ENCODE measurements at regions not wholly inside any gene's neighbourhood (a gene's known extent, or its start where the extent isn't known, plus 50 kb on each side); places are given as distances from the start of the nearest gene placed in this dataset.
"Not testable (repeated sequence)": the region's sequence is repeated elsewhere in the genome, so short reads cannot be mapped to it uniquely, and the experiment has no call there.

- no peak for DNase-seq (ENCODE audit: low read depth)
- no peak overlapping the region for H3K4me3 ChIP-seq (ENCODE audit: control insufficient read depth, low read depth, low read length)
- TF ChIP-seq, protein P1, sequence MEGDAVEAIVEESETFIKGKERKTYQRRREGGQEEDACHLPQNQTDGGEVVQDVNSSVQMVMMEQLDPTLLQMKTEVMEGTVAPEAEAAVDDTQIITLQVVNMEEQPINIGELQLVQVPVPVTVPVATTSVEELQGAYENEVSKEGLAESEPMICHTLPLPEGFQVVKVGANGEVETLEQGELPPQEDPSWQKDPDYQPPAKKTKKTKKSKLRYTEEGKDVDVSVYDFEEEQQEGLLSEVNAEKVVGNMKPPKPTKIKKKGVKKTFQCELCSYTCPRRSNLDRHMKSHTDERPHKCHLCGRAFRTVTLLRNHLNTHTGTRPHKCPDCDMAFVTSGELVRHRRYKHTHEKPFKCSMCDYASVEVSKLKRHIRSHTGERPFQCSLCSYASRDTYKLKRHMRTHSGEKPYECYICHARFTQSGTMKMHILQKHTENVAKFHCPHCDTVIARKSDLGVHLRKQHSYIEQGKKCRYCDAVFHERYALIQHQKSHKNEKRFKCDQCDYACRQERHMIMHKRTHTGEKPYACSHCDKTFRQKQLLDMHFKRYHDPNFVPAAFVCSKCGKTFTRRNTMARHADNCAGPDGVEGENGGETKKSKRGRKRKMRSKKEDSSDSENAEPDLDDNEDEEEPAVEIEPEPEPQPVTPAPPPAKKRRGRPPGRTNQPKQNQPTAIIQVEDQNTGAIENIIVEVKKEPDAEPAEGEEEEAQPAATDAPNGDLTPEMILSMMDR (IDR thresholded peaks at IDR 0.05; ENCODE audit: control insufficient read depth, insufficient read depth, low read depth, low read length, missing control alignments): no peak
Observed at GRCh38 chr2:146721486-146721885, 1123.3 kb upstream of the ACVR2A start.

DNA sequence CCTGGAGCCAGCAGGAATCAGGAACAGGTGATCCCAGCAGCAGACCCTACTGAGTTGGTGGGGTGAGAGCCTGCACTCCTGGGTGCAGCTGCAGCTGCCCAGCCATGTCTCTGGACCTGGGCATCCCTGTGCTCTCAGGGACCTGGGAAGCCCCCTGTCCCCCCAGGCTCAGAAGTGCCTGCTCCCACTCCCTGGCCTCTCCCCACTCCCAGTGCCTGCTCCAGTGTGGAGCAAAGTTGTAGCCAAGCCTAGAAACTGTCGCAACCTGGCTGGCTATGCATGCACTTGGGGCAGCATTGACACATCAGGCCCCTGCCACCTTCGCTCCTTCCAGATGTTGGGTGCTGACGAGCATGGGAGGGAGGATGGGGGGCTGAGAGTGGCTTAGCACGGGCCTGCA is 1124.7 kb upstream of the ACVR2A start:
- DNase-seq (ENCODE audit: low read depth): no peak
- no peak overlapping the region for H3K4me3 ChIP-seq (ENCODE audit: control insufficient read depth, low read depth, low read length)
- TF ChIP-seq, protein P1 (IDR thresholded peaks at IDR 0.05; ENCODE audit: control insufficient read depth, insufficient read depth, low read depth, low read length, missing control alignments): no peak

DNA sequence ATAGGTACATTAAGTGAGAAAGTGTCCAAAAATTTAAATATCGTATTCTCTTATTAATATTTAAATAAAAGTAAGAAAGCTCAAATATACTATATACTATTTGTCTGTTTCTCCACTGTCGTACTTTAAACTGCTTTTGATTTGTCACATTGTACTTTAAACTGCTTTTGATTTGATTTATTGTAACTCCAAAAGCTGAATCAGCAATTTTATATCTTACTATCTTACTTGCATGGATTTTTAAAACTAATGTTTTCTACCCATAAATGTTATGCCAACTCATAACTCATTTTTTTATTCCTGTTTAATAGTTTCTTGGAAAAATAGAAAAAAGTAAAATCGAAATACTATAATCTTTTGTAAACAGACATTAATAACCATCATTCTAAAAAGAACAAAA is 1128.2 kb upstream of the ACVR2A start:
- no peak for DNase-seq (ENCODE audit: low read depth)

GRCh38 chr2:146709004-146709403 is 1135.8 kb upstream of the ACVR2A start:
- TF ChIP-seq, protein P1 (IDR thresholded peaks at IDR 0.05; ENCODE audit: control insufficient read depth, insufficient read depth, low read depth, low read length, missing control alignments): no peak
- no peak overlapping the region for H3K4me3 ChIP-seq (ENCODE audit: control insufficient read depth, low read depth, low read length)
- no peak for DNase-seq (ENCODE audit: low read depth)

More for the DNA sequence above, 1128.2 kb upstream of the ACVR2A start:
- H3K4me3 ChIP-seq (ENCODE audit: control insufficient read depth, low read depth, low read length): no peak overlapping the region
- TF ChIP-seq, protein P1 (IDR thresholded peaks at IDR 0.05; ENCODE audit: control insufficient read depth, insufficient read depth, low read depth, low read length, missing control alignments): no peak

GRCh38 chr2:146701183-146701582 is 1143.6 kb upstream of the ACVR2A start:
- DNase-seq (ENCODE audit: low read depth): no peak
- no peak overlapping the region for H3K4me3 ChIP-seq (ENCODE audit: control insufficient read depth, low read depth, low read length)
- TF ChIP-seq, protein P1 (IDR thresholded peaks at IDR 0.05; ENCODE audit: control insufficient read depth, insufficient read depth, low read depth, low read length, missing control alignments): no peak

DNA sequence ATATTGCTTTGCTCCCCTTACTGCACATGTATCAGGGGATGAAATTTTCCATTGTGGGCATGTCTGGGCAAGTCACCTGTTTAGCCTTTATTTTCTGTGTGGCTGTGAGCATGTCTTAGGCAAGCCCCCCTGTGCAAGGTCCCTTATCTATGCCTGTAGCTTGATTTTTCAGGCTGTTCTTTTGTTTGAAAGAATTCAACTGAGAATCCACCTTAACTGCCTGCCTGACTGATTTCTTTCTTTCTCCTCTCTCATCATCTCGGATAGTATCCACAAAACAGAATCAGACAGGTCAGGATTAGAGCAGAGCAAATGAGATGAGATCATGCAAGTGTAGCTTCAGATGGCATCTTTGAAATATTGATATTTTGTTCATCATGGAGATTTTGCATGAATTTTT is 1147.5 kb upstream of the ACVR2A start:
- TF ChIP-seq, protein P1 (IDR thresholded peaks at IDR 0.05; ENCODE audit: control insufficient read depth, insufficient read depth, low read depth, low read length, missing control alignments): no peak
- no peak for DNase-seq (ENCODE audit: low read depth)
- no peak overlapping the region for H3K4me3 ChIP-seq (ENCODE audit: control insufficient read depth, low read depth, low read length)

- not testable (repeated sequence) for DNase-seq (ENCODE audit: low read depth); H3K4me3 ChIP-seq (ENCODE audit: control insufficient read depth, low read depth, low read length)
Observed at GRCh38 chr2:146696787-146697186, 1148.0 kb upstream of the ACVR2A start.
